GM19240 (cell line): ENCODE measurements at regions not wholly inside any gene's neighbourhood (a gene's known extent, or its start where the extent isn't known, plus 50 kb on each side); places are given as distances from the start of the nearest gene placed in this dataset.

Experiments used
- DNase-seq: peaks from one replicate; pipeline ENCODE4 v3.0.0; 2011; ENCODE audit warnings: low spot score; ENCODE audit not compliant: insufficient read length

DNA sequence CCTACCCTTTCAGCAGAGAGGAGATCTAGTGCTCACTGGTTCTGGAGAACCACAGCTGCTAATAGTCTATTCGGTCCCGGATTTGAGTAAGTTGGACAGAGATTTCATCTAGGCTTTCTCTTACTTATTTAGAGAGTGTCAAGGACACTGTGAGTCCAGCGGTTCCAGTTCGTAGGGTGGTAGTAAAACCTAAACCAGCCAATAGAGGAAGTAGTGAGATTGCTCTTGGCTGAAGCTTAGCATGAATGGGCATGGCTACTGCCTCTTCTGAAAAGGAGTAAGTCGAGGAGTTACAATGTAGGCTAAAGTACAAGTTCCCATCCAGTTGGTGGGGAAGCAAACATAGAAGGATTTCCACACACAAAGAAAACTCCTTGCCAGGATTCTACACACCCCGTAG is 109.6 kb upstream of the MOCS2 start:
- DNase-seq, result no peak

DNA sequence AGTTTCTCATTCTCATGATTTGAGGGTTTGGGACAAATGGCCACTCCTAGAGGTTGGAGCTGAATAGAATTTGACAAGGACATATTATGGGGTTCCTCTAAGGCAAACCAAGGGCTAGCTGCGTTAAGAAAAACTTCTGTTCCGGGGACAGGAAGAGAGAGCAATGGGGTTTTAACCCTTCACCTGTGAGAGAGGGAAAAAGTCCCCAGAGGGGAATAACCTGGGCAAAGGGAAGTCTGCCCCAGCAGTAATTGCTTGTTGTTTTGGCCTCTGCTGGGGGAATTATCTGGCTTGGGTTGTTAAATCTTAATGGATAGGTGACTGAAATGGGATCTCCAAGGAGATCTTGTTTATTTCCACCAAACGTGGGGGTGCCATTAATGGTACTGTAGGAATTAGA is 110.1 kb upstream of the MOCS2 start:
- DNase-seq, result no peak

GRCh38 chr5:53233645-53234405 is 124.3 kb upstream of the MOCS2 start:
- DNase-seq, result no peak

DNA sequence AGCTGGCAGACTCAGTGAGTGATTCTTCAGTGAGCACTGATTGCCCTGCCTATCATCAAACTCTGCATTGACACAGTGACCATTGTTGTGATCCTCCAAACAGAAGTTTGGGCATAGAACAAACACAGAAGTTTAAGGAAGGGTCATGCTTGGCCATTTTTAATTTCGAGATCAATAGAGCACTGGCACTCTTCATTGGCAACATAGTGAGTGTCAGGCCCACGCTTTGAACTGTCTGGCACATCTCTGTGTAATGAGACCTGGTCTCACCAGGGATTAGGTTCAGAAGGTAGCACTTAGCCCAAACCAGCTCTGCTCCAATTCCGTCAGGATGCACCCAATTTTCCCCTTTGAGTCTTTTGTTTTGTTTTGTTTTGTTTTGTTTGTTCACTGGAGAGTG is 127.1 kb upstream of the MOCS2 start:
- DNase-seq, result no peak

- no peak for DNase-seq
These were observed 128.3 kb upstream of the MOCS2 start for GRCh38 chr5:53237876-53238275.

- DNase-seq, result no peak
These were observed 129.9 kb upstream of the MOCS2 start for GRCh38 chr5:53239301-53239990.

DNA sequence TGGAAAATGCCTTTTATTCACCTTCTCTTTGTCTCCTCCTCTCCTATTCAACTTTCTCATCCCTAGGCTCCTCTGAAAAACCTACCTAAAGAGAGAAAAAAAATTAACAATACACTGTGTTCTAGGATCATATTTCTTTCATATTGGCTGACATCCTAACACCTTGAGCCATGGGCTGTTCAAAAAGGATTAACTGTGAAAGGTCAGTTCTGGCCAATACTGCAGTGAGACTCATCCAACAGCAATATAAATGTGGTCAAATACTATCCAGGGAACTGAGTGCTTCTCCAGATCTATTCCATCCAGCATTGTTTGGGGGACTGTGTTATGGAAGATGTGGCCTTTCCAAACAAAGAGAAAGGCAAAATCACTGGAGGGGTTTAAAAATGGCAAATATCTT is 131.1 kb upstream of the MOCS2 start:
- DNase-seq, result no peak

DNA sequence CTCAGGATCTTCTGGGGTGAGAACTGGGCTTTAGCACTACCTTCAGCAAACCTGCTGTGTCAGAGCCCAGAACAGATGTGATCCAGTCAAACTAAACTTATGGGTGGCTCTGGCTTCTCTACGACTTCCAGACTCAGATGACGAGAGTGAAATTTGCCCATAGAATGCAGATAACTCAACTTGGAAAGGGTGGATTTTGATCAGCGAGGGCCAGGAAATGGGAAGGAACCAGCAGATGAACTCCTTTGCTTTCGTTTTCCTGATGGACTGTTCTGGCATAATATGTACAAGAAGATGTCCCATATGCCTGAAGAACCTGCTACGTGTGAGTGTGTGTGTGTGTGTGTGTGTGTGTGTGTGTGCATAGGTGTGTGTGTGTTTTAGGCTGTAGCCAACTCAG is 132.0 kb upstream of the MOCS2 start:
- no peak for DNase-seq

DNA sequence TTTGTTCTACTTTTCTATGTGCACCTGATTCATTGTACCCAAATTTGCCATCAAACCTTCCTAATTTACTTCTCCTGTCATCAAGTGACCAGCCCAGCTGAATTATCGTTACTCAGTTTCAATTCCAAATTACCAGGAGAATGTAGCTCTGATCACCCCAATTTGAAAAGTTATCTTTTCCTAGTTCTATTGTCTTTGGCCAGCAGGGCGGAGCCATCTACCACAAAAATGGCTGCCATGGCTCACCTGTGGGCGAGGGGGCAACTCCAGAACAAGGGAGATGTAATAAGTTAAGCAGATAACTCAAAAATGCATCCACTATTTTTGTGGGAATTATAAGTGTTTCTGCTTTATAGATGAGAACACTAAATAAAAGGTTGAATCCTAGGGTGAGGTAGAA is 133.8 kb upstream of the MOCS2 start:
- DNase-seq, result no peak

DNA sequence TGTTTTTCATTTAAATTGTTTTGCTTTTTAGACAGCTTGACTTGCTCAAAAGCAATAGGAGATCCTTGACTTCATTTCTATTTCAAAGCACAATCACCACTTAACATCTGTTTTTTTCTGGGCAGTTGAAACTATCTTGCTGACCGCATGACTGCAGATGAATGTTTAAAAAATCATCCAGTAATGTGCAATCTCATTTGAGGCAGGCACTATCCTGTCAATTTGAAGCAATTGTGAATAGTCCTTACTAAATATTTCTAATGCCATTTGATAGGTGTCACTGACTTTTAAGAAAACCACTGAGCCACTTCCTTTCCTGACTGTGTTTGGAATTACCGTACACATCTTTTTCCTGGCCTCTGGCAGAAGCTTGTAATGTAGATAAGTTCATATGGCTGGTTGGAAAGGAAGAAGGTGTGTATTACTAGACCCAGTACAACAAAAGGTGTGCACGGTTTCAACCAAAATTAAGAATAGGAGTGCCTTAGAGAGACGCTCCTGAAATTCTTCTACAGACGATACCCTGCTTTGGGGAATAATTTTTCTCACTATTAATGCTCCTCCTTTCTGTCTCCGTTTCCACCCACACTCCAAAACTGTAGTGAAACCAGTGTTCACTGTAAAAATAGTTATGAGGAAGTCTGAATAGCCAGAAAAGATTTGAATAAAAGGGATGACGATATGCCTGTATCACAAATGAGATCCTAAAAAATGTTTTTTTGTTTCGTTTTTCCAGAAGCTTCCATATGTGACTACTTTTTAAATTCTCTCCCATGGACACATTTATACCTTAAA is 136.7 kb upstream of the MOCS2 start:
- no peak for DNase-seq

GRCh38 chr5:53249529-53250200 is 140.1 kb upstream of the MOCS2 start:
- no peak for DNase-seq

DNA sequence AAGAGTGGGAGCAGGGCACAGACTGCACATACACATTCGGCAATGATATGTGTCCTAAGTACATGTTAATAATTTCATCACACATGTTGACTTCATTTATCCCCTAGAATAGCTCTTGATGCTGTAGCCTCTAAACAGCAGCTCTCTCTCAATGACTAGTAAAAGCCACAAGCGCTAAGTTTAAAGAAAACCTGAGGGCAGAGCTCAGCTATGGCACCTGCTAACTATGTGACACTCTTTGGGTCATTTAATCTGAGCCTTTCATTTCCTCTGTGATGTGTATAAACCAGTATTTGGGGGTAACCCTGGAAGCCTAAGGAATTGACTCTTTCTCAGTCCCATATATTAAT is 140.6 kb upstream of the MOCS2 start:
- no peak for DNase-seq

- no peak for DNase-seq
These were observed 143.9 kb upstream of the MOCS2 start for GRCh38 chr5:53253421-53253871.

- no peak for DNase-seq
These were observed 147.2 kb upstream of the MOCS2 start for GRCh38 chr5:53256746-53257145.

GRCh38 chr5:53257806-53258373 is 148.3 kb upstream of the MOCS2 start:
- DNase-seq, result no peak

DNA sequence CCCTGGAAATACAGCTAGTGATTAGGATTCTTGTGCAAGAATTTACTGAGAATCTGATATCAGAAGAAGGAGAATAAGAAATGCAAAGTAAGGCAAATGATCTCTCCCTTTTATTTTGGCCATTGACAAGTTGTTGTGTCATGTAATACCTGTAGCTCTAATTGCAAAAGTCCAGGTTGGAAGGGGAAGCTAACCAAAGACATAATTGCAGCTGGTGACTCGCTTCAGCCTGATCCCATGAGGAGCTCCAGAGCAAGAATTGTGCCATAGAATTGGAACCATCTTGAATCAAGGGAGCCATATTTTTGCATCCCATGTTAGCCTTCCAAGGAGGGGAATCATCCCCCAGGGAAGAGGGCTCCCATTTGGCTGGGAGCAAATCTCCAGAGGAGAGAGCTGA is 149.6 kb upstream of the MOCS2 start:
- no peak for DNase-seq

GRCh38 chr5:53260446-53260845 is 150.9 kb upstream of the MOCS2 start:
- no peak for DNase-seq

GRCh38 chr5:53261245-53261644 is 151.7 kb upstream of the MOCS2 start:
- no peak for DNase-seq

DNA sequence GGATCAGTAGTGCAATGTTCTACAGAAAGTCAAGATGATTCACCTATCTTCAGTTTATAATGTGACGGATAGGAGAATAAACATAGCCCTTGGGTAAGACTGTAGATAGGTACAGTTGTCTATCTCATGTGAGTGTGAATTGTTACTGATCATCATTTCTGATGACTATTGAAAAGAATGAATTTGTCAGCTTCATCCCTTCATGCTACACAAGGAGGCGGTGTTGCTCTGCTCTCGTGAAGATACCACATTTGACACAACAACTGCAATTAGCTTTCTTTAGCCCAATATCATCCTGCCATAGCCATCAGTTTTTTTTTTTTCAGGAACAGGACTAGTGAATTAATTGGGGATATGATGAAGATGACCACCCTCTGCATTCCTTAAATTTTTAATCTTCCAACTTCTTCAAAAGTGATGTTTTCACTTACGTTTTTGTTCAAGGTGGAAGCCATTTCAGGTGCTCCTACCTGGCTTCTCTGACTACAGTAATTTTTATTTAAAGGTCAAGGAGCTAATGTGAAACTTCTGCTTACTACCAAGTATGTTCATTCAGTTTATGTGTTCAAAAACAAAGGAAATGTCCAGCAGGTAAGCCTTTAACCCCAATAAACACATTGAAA is 152.9 kb upstream of the MOCS2 start:
- no peak for DNase-seq

GRCh38 chr5:53263151-53263550 is 153.6 kb upstream of the MOCS2 start:
- no peak for DNase-seq

- DNase-seq, result no peak
These were observed 155.5 kb upstream of the MOCS2 start for GRCh38 chr5:53265043-53265442.
